SJSA1 (cell line): ENCODE measurements at regions not wholly inside any gene's neighbourhood (a gene's known extent, or its start where the extent isn't known, plus 50 kb on each side); places are given as distances from the start of the nearest gene placed in this dataset.

ENCODE experiments used
- DNase-seq, 2 experiments: peaks; one replicate each; pipeline ENCODE4 v3.0.0-alpha.2; 2015 to 2020; ENCODE audit warnings: low spot score in 2 of 2, low read depth in 1 of 2
- H3K27ac ChIP-seq: fragments of 250-450 bp; sonication (Bioruptor Pico); 2 replicates; pipeline ENCODE4 v1.5.1; 2020; ENCODE audit warnings: mild to moderate bottlenecking, moderate library complexity
- H3K27me3 ChIP-seq: fragments of 250-450 bp; sonication (Bioruptor Pico); replicated peaks from 2 replicates; pipeline ENCODE4 v1.5.1; 2020; ENCODE audit warnings: mild to moderate bottlenecking, moderate library complexity
- H3K36me3 ChIP-seq: fragments of 250-450 bp; sonication (Bioruptor Pico); 2 replicates; pipeline ENCODE4 v1.5.1; 2020; ENCODE audit warnings: mild to moderate bottlenecking
- H3K4me1 ChIP-seq: fragments of 250-450 bp; sonication (Bioruptor Pico); replicated peaks from 2 replicates; pipeline ENCODE4 v1.6.1; 2021; ENCODE audit warnings: mild to moderate bottlenecking
- H3K4me3 ChIP-seq: fragments of 250-450 bp; sonication (Bioruptor Pico); 2 replicates; pipeline ENCODE4 v1.5.1; 2020; ENCODE audit warnings: mild to moderate bottlenecking
- H3K9me3 ChIP-seq: fragments of 250-450 bp; sonication (Bioruptor Pico); replicated peaks from 2 replicates; pipeline ENCODE4 v1.5.1; 2020; ENCODE audit warnings: mild to moderate bottlenecking

- Histone ChIP-seq H3K9me3 (0 out of 2 replicates have a peak, but pooled peaks cover 13% of the 10 kb centered on the region), H3K4me3 (no peak overlapping the region), H3K27ac (no peak overlapping the region), H3K27me3 (no peaks in the 10 kb centered on the region), H3K36me3 (no peaks in the 10 kb centered on the region), H3K4me1 (no peaks in the 10 kb centered on the region)
- no peak for DNase-seq
Observed at GRCh38 chr10:130477360-130477759, 341.2 kb downstream of the GLRX3 start.

- Histone ChIP-seq H3K27ac (no peak overlapping the region), H3K9me3 (0 out of 2 replicates have a peak, but pooled peaks cover 13% of the 10 kb centered on the region), H3K4me1 (no peaks in the 10 kb centered on the region), H3K36me3 (no peaks in the 10 kb centered on the region), H3K27me3 (no peaks in the 10 kb centered on the region), H3K4me3 (no peak overlapping the region)
- DNase-seq: no peak
Observed at GRCh38 chr10:130479146-130479545, 343.0 kb downstream of the GLRX3 start.

- no peaks in the 10 kb centered on the region for H3K27me3 ChIP-seq
- no peak overlapping the region for H3K4me3 ChIP-seq
- DNase-seq: no peak
- H3K9me3 ChIP-seq: 0 out of 2 replicates have a peak, but pooled peaks cover 13% of the 10 kb centered on the region
- no peaks in the 10 kb centered on the region for H3K4me1 ChIP-seq
- H3K27ac ChIP-seq: no peak overlapping the region
- H3K36me3 ChIP-seq: no peaks in the 10 kb centered on the region
Observed at GRCh38 chr10:130479926-130480325, 343.7 kb downstream of the GLRX3 start.

GRCh38 chr10:130480491-130480890, 344.3 kb downstream of the GLRX3 start:
- H3K9me3 ChIP-seq: 0 out of 2 replicates have a peak, but pooled peaks cover 13% of the 10 kb centered on the region
- H3K4me1 ChIP-seq: no peaks in the 10 kb centered on the region
- H3K4me3 ChIP-seq: no peak overlapping the region
- no peaks in the 10 kb centered on the region for H3K27me3 ChIP-seq
- H3K27ac ChIP-seq: no peak overlapping the region
- no peak for DNase-seq
- H3K36me3 ChIP-seq: no peaks in the 10 kb centered on the region

GRCh38 chr10:130481076-130481930, 345.1 kb downstream of the GLRX3 start:
- H3K27me3 ChIP-seq: no peaks in the 10 kb centered on the region
- H3K9me3 ChIP-seq: 0 out of 2 replicates have a peak, but pooled peaks cover 13% of the 10 kb centered on the region
- no peak for DNase-seq
- H3K4me1 ChIP-seq: no peaks in the 10 kb centered on the region
- no peak overlapping the region for H3K4me3 ChIP-seq
- no peaks in the 10 kb centered on the region for H3K36me3 ChIP-seq
- no peak overlapping the region for H3K27ac ChIP-seq

- H3K36me3 ChIP-seq: no peaks in the 10 kb centered on the region
- H3K4me3 ChIP-seq: no peak overlapping the region
- no peaks in the 10 kb centered on the region for H3K27me3 ChIP-seq
- H3K9me3 ChIP-seq: 0 out of 2 replicates have a peak, but pooled peaks cover 13% of the 10 kb centered on the region
- H3K27ac ChIP-seq: no peak overlapping the region
- no peaks in the 10 kb centered on the region for H3K4me1 ChIP-seq
- no peak for DNase-seq
Observed at GRCh38 chr10:130481936-130482335, 345.7 kb downstream of the GLRX3 start.

- H3K27ac ChIP-seq: no peak overlapping the region
- DNase-seq: no peak
- 0 out of 2 replicates have a peak, but pooled peaks cover 7% of the 10 kb centered on the region for H3K9me3 ChIP-seq
- H3K36me3 ChIP-seq: no peaks in the 10 kb centered on the region
- H3K27me3 ChIP-seq: no peaks in the 10 kb centered on the region
- no peak overlapping the region for H3K4me3 ChIP-seq
- no peaks in the 10 kb centered on the region for H3K4me1 ChIP-seq
Observed at GRCh38 chr10:130483691-130484467, 347.7 kb downstream of the GLRX3 start.

GRCh38 chr10:130484468-130485180, 348.4 kb downstream of the GLRX3 start:
- Histone ChIP-seq H3K36me3 (no peaks in the 10 kb centered on the region), H3K9me3 (0 out of 2 replicates have a peak, but pooled peaks cover 7% of the 10 kb centered on the region), H3K4me3 (no peak overlapping the region), H3K27ac (no peak overlapping the region), H3K4me1 (no peaks in the 10 kb centered on the region), H3K27me3 (no peaks in the 10 kb centered on the region)
- no peak for DNase-seq

GRCh38 chr10:130485236-130485957, 349.2 kb downstream of the GLRX3 start:
- 0 out of 2 replicates have a peak, but pooled peaks cover 7% of the 10 kb centered on the region for H3K9me3 ChIP-seq

GRCh38 chr10:130485958-130486895, 350.0 kb downstream of the GLRX3 start:
- Histone ChIP-seq H3K27me3 (no peaks in the 10 kb centered on the region), H3K27ac (no peak overlapping the region), H3K4me3 (no peak overlapping the region), H3K36me3 (no peaks in the 10 kb centered on the region), H3K9me3 (0 out of 2 replicates have a peak, but pooled peaks cover 7% of the 10 kb centered on the region), H3K4me1 (no peaks in the 10 kb centered on the region)
- no peak for DNase-seq

More at GRCh38 chr10:130485236-130485957, 349.2 kb downstream of the GLRX3 start:
- Histone ChIP-seq H3K4me1 (no peaks in the 10 kb centered on the region), H3K27ac (no peak overlapping the region), H3K36me3 (no peaks in the 10 kb centered on the region), H3K27me3 (no peaks in the 10 kb centered on the region), H3K4me3 (no peak overlapping the region)
- DNase-seq: no peak

GRCh38 chr10:130486906-130487305, 350.7 kb downstream of the GLRX3 start:
- Histone ChIP-seq H3K27me3 (no peaks in the 10 kb centered on the region), H3K36me3 (no peaks in the 10 kb centered on the region), H3K9me3 (peaks cover 8% of the 10 kb centered on the region), H3K4me1 (no peaks in the 10 kb centered on the region), H3K27ac (no peak overlapping the region), H3K4me3 (no peak overlapping the region)
- DNase-seq: no peak

- no peak for DNase-seq
- no peak overlapping the region for H3K4me3 ChIP-seq
- no peaks in the 10 kb centered on the region for H3K4me1 ChIP-seq
- H3K36me3 ChIP-seq: no peaks in the 10 kb centered on the region
- peaks cover 9% of the 10 kb centered on the region for H3K9me3 ChIP-seq
- no peak overlapping the region for H3K27ac ChIP-seq
- H3K27me3 ChIP-seq: no peaks in the 10 kb centered on the region
Observed at GRCh38 chr10:130487566-130487965, 351.4 kb downstream of the GLRX3 start.
